Colonic mucosa (tissue), 4 donors: ENCODE measurements at regions not wholly inside any gene's neighbourhood (a gene's known extent, or its start where the extent isn't known, plus 50 kb on each side); places are given as distances from the start of the nearest gene placed in this dataset.

Source experiments
- DNase-seq: peaks from one replicate; pipeline ENCODE4 v3.0.0-alpha.2; 2020
- H3K27ac ChIP-seq: fragments of 200-600 bp; one replicate; pipeline ENCODE4 v1.8.0; 2021
- H3K27me3 ChIP-seq: fragments of 200-600 bp; one replicate; pipeline ENCODE4 v1.8.0; 2021
- H3K36me3 ChIP-seq: fragments of 200-600 bp; one replicate; pipeline ENCODE4 v1.8.0; 2021
- H3K4me1 ChIP-seq: fragments of 200-600 bp; one replicate; pipeline ENCODE4 v1.8.0; 2021; ENCODE audit warnings: mild to moderate bottlenecking
- H3K4me3 ChIP-seq: fragments of 200-600 bp; one replicate; pipeline ENCODE4 v1.8.0; 2021
- H3K9ac ChIP-seq, 2 donors: one replicate each; pipeline ENCODE4 v1.7.0; 2013; ENCODE audit warnings: control low read depth in 2 of 2, low read depth in 2 of 2, low read length in 2 of 2
- H3K9me3 ChIP-seq: fragments of 200-600 bp; one replicate; pipeline ENCODE4 v1.8.0; 2021
- intact Hi-C: fragments of 100-400 bp; cut with DNase I; formaldehyde crosslinking; loops from one replicate; pipeline ENCODE4 v1.14.1; 2022
- TF ChIP-seq, protein P1 (sequence below): fragments of 200-600 bp; IDR thresholded peaks from one replicate; pipeline ENCODE4 v1.8.0; 2022; ENCODE audit warnings: antibody characterized with exemption, mild to moderate bottlenecking
- donor health status: healthy.
- donor health status: DM: no; HTN: no; CAD: no.
- donor health status: DM: no; HTN: no; CAD: no.

DNA sequence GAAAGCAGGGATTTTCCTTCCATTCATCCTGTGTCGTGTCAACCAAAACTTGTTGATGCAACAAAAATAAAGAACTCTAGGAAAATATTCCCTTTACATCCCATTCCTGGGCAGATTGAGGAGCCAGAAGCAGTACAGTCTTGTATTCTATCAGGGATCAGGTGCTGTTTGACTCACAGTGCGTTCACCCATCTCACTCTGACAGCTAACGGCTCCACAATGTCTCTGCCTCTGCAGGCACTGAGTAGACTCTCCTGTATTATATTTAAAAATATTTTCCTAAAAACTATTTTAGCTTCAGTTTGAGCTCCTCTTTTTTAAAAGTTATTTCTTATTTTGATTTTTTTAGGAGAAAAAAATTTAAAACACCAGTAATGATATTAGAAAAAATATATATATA, 600.6 kb upstream of the SALL3 start:
- no peaks in the 10 kb centered on the region for H3K4me1 ChIP-seq
- H3K9ac ChIP-seq = no peak overlapping the region
- no peak overlapping the region for H3K27ac ChIP-seq
- H3K9me3 ChIP-seq = no peaks in the 10 kb centered on the region
- H3K36me3 ChIP-seq = no peaks in the 10 kb centered on the region
- no peak overlapping the region for H3K4me3 ChIP-seq
- TF ChIP-seq, protein P1, sequence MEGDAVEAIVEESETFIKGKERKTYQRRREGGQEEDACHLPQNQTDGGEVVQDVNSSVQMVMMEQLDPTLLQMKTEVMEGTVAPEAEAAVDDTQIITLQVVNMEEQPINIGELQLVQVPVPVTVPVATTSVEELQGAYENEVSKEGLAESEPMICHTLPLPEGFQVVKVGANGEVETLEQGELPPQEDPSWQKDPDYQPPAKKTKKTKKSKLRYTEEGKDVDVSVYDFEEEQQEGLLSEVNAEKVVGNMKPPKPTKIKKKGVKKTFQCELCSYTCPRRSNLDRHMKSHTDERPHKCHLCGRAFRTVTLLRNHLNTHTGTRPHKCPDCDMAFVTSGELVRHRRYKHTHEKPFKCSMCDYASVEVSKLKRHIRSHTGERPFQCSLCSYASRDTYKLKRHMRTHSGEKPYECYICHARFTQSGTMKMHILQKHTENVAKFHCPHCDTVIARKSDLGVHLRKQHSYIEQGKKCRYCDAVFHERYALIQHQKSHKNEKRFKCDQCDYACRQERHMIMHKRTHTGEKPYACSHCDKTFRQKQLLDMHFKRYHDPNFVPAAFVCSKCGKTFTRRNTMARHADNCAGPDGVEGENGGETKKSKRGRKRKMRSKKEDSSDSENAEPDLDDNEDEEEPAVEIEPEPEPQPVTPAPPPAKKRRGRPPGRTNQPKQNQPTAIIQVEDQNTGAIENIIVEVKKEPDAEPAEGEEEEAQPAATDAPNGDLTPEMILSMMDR = no peak
- DNase-seq = no peak
- no peaks in the 10 kb centered on the region for H3K27me3 ChIP-seq
- intact Hi-C loops = no loop called here

GRCh38 chr18:78390348-78390951, 589.2 kb upstream of the SALL3 start:
- no peaks in the 10 kb centered on the region for H3K36me3 ChIP-seq
- intact Hi-C loops = no loop called here
- H3K27ac ChIP-seq = no peak overlapping the region
- no peak overlapping the region for H3K9ac ChIP-seq
- no peaks in the 10 kb centered on the region for H3K9me3 ChIP-seq
- H3K4me3 ChIP-seq = no peak overlapping the region
- DNase-seq = no peak
- H3K4me1 ChIP-seq = no peaks in the 10 kb centered on the region
- no peaks in the 10 kb centered on the region for H3K27me3 ChIP-seq
- TF ChIP-seq, protein P1 = no peak

- H3K36me3 ChIP-seq = no peaks in the 10 kb centered on the region
- no peaks in the 10 kb centered on the region for H3K4me1 ChIP-seq
- no peak overlapping the region for H3K9ac ChIP-seq
- no peak for DNase-seq
- no peak overlapping the region for H3K4me3 ChIP-seq
- intact Hi-C loops = no loop called here
- TF ChIP-seq, protein P1 = no peak
- H3K27me3 ChIP-seq = no peaks in the 10 kb centered on the region
- H3K9me3 ChIP-seq = no peaks in the 10 kb centered on the region
- H3K27ac ChIP-seq = no peak overlapping the region
Measured at GRCh38 chr18:78390952-78391348, 588.7 kb upstream of the SALL3 start.

DNA sequence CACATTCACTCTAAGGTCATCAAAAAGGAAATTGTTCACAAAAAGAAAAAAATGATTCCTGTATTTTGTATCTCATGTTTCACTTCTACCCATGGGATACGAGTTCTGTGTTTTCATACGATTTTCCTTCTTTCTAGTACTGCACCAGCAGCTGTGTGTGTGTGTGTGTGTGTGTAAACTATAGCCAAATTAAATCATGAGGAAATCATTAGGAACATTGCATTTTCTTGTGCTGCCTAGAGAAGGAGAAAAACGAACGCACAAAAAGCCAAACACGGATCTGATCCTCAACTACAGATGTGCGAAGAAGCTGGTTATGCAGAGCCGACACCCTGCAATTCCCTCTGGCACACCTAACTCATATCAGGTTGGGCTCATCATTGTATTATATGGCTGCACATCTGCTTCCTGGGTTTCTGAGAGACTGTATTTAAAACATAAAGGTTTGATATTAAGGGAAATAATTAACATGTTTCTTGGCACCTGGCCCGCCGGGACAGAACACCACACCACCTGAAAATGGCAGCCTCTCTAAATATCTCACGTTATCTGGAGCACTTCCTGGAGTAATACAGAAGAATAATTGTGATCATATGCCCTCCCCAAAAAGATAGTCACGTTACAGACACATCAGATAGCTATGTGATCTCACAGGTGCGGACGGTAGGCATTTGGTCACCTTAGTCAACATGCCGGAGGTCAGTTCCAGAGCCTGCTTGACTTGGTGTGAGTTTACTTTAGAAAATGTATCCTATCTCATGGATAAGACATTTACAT, 586.3 kb upstream of the SALL3 start:
- DNase-seq = no peak
- no peaks in the 10 kb centered on the region for H3K4me1 ChIP-seq
- intact Hi-C loops = no loop called here
- H3K4me3 ChIP-seq = no peak overlapping the region
- H3K27me3 ChIP-seq = no peaks in the 10 kb centered on the region
- H3K36me3 ChIP-seq = no peaks in the 10 kb centered on the region
- no peak overlapping the region for H3K27ac ChIP-seq
- TF ChIP-seq, protein P1 = no peak
- H3K9me3 ChIP-seq = no peaks in the 10 kb centered on the region
- H3K9ac ChIP-seq = no peak overlapping the region

DNA sequence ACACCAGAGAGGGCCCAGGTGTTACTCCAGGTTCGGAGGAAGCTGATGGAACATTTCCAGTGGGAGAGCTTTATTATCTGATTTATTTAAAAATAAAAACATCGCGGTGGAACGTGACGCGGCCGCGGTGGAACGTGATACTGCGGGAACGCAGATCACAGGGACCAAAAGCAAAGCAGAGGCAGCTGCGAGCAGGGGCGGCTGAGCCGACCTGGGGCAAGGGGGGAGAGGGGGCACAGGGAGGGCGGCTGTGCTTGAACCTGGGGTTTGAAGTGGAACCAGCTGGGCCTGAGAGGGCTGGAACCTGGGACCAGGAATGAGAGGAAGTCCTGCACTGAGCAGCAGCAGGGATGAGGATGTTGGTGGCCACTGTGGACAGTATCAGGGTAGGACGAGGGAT, 583.5 kb upstream of the SALL3 start:
- Histone ChIP-seq H3K9me3 (no peaks in the 10 kb centered on the region), H3K9ac (no peak overlapping the region), H3K4me3 (no peak overlapping the region), H3K27me3 (no peaks in the 10 kb centered on the region), H3K36me3 (no peaks in the 10 kb centered on the region), H3K4me1 (no peaks in the 10 kb centered on the region), H3K27ac (no peak overlapping the region)
- peak; percentile 7 for DNase-seq
- TF ChIP-seq, protein P1 = no peak
- intact Hi-C loops = no loop called here
